Astrocyte (in vitro differentiated cells and primary cell): ENCODE measurements at regions not wholly inside any gene's neighbourhood (a gene's known extent, or its start where the extent isn't known, plus 50 kb on each side); places are given as distances from the start of the nearest gene placed in this dataset.
A peak's percentile ranks its signal among the peaks of the same experiment; 100 is the strongest.

Source experiments
- DNase-seq: peaks from one replicate; pipeline ENCODE4 v3.0.0-alpha.2; 2010; ENCODE audit warnings: low read depth
- FAIRE-seq: peaks from 2 replicates; lab custom pipeline; 2011; peaks lifted over from hg19 to GRCh38; lab: Jason Lieb, UNC
- H2AFZ ChIP-seq: 2 replicates; pipeline ENCODE4 v1.6.0; 2012; ENCODE audit warnings: low read depth, low read length, inconsistent platforms
- H3K27ac ChIP-seq: 2 replicates; pipeline ENCODE4 v1.5.1; 2011; ENCODE audit warnings: low read depth, low read length, inconsistent platforms
- H3K27me3 ChIP-seq: 2 replicates; pipeline ENCODE4 v1.6.0; 2011; ENCODE audit warnings: low read length, inconsistent platforms; ENCODE audit not compliant: insufficient read depth
- H3K36me3 ChIP-seq: 2 replicates; pipeline ENCODE4 v1.5.1; 2011; ENCODE audit warnings: low read length, inconsistent platforms; ENCODE audit not compliant: insufficient read depth
- H3K4me1 ChIP-seq: 2 replicates; pipeline ENCODE4 v1.5.1; 2011; ENCODE audit warnings: low read length, inconsistent platforms; ENCODE audit not compliant: insufficient read depth
- H3K4me2 ChIP-seq: 2 replicates; pipeline ENCODE4 v1.6.0; 2012; ENCODE audit warnings: low read length, inconsistent platforms
- H3K4me3 ChIP-seq: 2 replicates; pipeline ENCODE4 v1.5.1; 2011; ENCODE audit warnings: low read depth, mild to moderate bottlenecking, low read length, inconsistent platforms; ENCODE audit not compliant: insufficient read depth
- H3K79me2 ChIP-seq: 2 replicates; pipeline ENCODE4 v1.6.0; 2012; ENCODE audit warnings: mild to moderate bottlenecking, low read length, inconsistent platforms; ENCODE audit not compliant: insufficient read depth
- H3K9ac ChIP-seq: 2 replicates; pipeline ENCODE4 v1.6.0; 2012; ENCODE audit warnings: mild to moderate bottlenecking, low read length, inconsistent platforms
- H3K9me3 ChIP-seq: 2 replicates; pipeline ENCODE4 v1.5.1; 2012; ENCODE audit warnings: low read depth, mild to moderate bottlenecking, low read length, inconsistent platforms; ENCODE audit not compliant: insufficient read depth
- H4K20me1 ChIP-seq: 2 replicates; pipeline ENCODE4 v1.6.0; 2012; ENCODE audit warnings: low read length, inconsistent platforms; ENCODE audit not compliant: insufficient read depth
- H3K27ac Mint-ChIP-seq: one replicate; pipeline ENCODE4 v1.8.0; 2021; ENCODE audit warnings: mild to moderate bottlenecking, mixed read lengths; ENCODE audit not compliant: unreplicated experiment
- H3K27me3 Mint-ChIP-seq: one replicate; pipeline ENCODE4 v1.8.0; 2021; ENCODE audit warnings: low read depth, mixed read lengths; ENCODE audit not compliant: unreplicated experiment
- H3K36me3 Mint-ChIP-seq: one replicate; pipeline ENCODE4 v1.8.0; 2021; ENCODE audit warnings: low read depth, mixed read lengths; ENCODE audit not compliant: unreplicated experiment
- H3K4me1 Mint-ChIP-seq: one replicate; pipeline ENCODE4 v1.8.0; 2021; ENCODE audit warnings: low read depth, mixed read lengths; ENCODE audit not compliant: unreplicated experiment
- H3K4me3 Mint-ChIP-seq: one replicate; pipeline ENCODE4 v1.8.0; 2021; ENCODE audit warnings: mild to moderate bottlenecking, moderate library complexity, mixed read lengths; ENCODE audit not compliant: unreplicated experiment
- H3K9me3 Mint-ChIP-seq: one replicate; pipeline ENCODE4 v1.8.0; 2021; ENCODE audit warnings: mild to moderate bottlenecking, mixed read lengths; ENCODE audit not compliant: unreplicated experiment
- EZH2 ChIP-seq: IDR thresholded peaks from 2 replicates; pipeline ENCODE4 v1.6.1; 2012; ENCODE audit warnings: mild to moderate bottlenecking, low read length, inconsistent platforms; ENCODE audit not compliant: insufficient read depth
- TF ChIP-seq, protein P1 (sequence below): IDR thresholded peaks from 2 replicates; pipeline ENCODE4 v1.5.1; 2011; ENCODE audit warnings: low read depth, mild to moderate bottlenecking, inconsistent platforms, low read length, moderate library complexity; ENCODE audit not compliant: insufficient read depth

DNA sequence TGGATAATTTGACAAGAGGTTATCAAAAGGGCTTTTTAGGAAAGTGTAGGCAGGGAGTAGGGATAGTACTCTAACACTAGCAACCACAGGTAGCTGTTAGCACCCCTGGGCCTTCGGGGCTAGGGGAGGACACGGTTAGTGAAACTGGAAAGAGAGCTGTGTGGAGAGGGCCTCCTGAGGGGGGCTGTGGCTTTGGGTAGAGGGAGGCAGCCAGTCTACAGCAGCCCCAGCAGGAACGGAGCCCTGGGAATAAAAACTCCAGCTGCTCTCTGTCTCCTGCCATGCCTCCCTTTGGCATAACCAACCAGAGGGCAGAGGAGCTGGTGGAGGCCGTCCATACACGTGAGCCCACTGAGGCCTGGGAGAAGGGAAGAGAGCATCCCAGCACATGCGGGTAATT lies 223.2 kb downstream of the FOXD2 start:
- FAIRE-seq: no peak
- no peak overlapping the region for H3K4me2 ChIP-seq
- Mint-ChIP-seq H3K4me3 (no peak overlapping the region), H3K27ac (no peak overlapping the region), H3K36me3 (no peaks in the 10 kb centered on the region), H3K4me1 (no peaks in the 10 kb centered on the region), H3K27me3 (peaks cover 40% of the 10 kb centered on the region), H3K9me3 (peaks cover 12% of the 10 kb centered on the region)
- no peaks in the 10 kb centered on the region for H3K27me3 ChIP-seq
- no peak for TF ChIP-seq EZH2
- TF ChIP-seq, protein P1, sequence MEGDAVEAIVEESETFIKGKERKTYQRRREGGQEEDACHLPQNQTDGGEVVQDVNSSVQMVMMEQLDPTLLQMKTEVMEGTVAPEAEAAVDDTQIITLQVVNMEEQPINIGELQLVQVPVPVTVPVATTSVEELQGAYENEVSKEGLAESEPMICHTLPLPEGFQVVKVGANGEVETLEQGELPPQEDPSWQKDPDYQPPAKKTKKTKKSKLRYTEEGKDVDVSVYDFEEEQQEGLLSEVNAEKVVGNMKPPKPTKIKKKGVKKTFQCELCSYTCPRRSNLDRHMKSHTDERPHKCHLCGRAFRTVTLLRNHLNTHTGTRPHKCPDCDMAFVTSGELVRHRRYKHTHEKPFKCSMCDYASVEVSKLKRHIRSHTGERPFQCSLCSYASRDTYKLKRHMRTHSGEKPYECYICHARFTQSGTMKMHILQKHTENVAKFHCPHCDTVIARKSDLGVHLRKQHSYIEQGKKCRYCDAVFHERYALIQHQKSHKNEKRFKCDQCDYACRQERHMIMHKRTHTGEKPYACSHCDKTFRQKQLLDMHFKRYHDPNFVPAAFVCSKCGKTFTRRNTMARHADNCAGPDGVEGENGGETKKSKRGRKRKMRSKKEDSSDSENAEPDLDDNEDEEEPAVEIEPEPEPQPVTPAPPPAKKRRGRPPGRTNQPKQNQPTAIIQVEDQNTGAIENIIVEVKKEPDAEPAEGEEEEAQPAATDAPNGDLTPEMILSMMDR: no peak
- no peaks in the 10 kb centered on the region for H3K79me2 ChIP-seq
- no peak overlapping the region for H3K27ac ChIP-seq
- no peak overlapping the region for H3K4me3 ChIP-seq
- H3K4me1 ChIP-seq: peaks cover 8% of the 10 kb centered on the region
- H3K9me3 ChIP-seq: no peaks in the 10 kb centered on the region
- H3K9ac ChIP-seq: no peak overlapping the region
- H3K36me3 ChIP-seq: no peaks in the 10 kb centered on the region
- no peak for DNase-seq
- H2AFZ ChIP-seq: no peak overlapping the region
- no peaks in the 10 kb centered on the region for H4K20me1 ChIP-seq

DNA sequence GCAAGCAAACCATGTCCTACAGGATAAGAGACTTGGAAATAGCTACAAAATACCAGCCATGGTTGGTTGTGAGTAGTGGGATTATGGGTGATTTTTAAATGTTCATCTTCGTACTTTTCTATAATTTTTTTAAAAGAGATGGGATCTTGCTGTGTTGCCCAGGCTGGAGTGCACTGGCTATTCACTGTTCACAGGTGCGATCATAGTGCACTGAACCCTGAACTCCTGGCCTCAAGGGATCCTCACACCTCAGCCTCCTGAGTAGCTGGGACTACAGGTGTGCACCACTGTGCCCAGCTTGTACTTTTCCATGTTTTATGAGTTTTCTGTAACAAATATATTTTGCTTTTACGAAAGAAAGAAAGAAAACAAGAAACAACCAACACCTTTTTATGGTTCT lies 224.2 kb downstream of the FOXD2 start:
- H2AFZ ChIP-seq: no peak overlapping the region
- DNase-seq (no peak), FAIRE-seq (no peak)
- no peak for TF ChIP-seq EZH2
- TF ChIP-seq, protein P1: no peak
- H3K9me3 ChIP-seq: no peaks in the 10 kb centered on the region
- Mint-ChIP-seq H3K36me3 (no peaks in the 10 kb centered on the region), H3K27ac (no peak overlapping the region), H3K4me3 (no peak overlapping the region), H3K9me3 (peaks cover 14% of the 10 kb centered on the region), H3K4me1 (no peaks in the 10 kb centered on the region), H3K27me3 (peaks cover 36% of the 10 kb centered on the region)
- H3K4me2 ChIP-seq: no peak overlapping the region
- H3K4me3 ChIP-seq: no peak overlapping the region
- H4K20me1 ChIP-seq: no peaks in the 10 kb centered on the region
- no peak overlapping the region for H3K9ac ChIP-seq
- H3K36me3 ChIP-seq: no peaks in the 10 kb centered on the region
- H3K79me2 ChIP-seq: no peaks in the 10 kb centered on the region
- H3K27me3 ChIP-seq: no peaks in the 10 kb centered on the region
- H3K27ac ChIP-seq: no peak overlapping the region
- H3K4me1 ChIP-seq: peaks cover under 1% of the 10 kb centered on the region

DNA sequence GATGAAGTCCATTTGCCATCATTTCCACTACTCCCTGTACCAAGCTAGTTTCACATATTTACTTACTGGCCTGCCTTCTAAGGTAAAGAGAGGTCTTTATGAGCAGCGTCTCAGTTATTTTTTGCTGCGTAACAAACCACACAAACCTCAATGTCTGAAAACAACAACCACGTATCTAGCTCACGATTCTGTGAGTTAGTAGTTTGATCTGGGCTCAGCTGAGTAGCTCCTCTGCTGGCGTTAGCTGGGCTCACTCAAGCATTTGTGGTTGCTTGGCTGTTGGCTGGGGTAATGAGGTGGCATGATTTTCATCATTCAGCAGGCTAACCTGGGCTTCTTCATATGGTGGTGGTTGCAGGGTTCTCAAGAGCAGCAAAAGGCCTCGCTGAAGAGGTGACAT lies 225.4 kb downstream of the FOXD2 start:
- Histone ChIP-seq H3K4me3 (no peak overlapping the region), H3K4me2 (no peak overlapping the region), H3K27me3 (no peaks in the 10 kb centered on the region), H3K36me3 (no peaks in the 10 kb centered on the region), H3K9me3 (no peaks in the 10 kb centered on the region), H3K9ac (no peak overlapping the region), H3K4me1 (no peaks in the 10 kb centered on the region), H3K27ac (no peak overlapping the region), H4K20me1 (no peaks in the 10 kb centered on the region), H2AFZ (peak overlapping the region; percentile 10), H3K79me2 (no peaks in the 10 kb centered on the region)
- no peak overlapping the region for H3K27ac Mint-ChIP-seq
- FAIRE-seq (no peak), DNase-seq (peak; percentile 36)
- no peaks in the 10 kb centered on the region for H3K36me3 Mint-ChIP-seq
- peaks cover 25% of the 10 kb centered on the region for H3K9me3 Mint-ChIP-seq
- no peaks in the 10 kb centered on the region for H3K4me1 Mint-ChIP-seq
- H3K27me3 Mint-ChIP-seq: peaks cover 35% of the 10 kb centered on the region
- no peak overlapping the region for H3K4me3 Mint-ChIP-seq
- TF ChIP-seq EZH2: no peak
- TF ChIP-seq, protein P1: no peak
